Mesenchymal stem cell (in vitro differentiated cells and primary cell): ENCODE measurements at regions not wholly inside any gene's neighbourhood (a gene's known extent, or its start where the extent isn't known, plus 50 kb on each side); places are given as distances from the start of the nearest gene placed in this dataset.

Experiments used
- DNase-seq: peaks from one replicate; pipeline ENCODE4 v3.0.0-alpha.2; 2013
- H2AFZ ChIP-seq: one replicate; pipeline ENCODE4 v1.6.1; 2013; ENCODE audit warnings: low read depth, mild to moderate bottlenecking, control low read depth, inconsistent platforms, low read length, moderate library complexity
- H2AK5ac ChIP-seq: 2 replicates; pipeline ENCODE4 v1.6.1; 2013; ENCODE audit warnings: low read length, moderate library complexity, mild to moderate bottlenecking, inconsistent platforms; ENCODE audit not compliant: severe bottlenecking
- H2BK120ac ChIP-seq: one replicate; pipeline ENCODE4 v1.6.1; 2013; ENCODE audit warnings: low read depth, mild to moderate bottlenecking, inconsistent platforms, low read length, moderate library complexity
- H2BK12ac ChIP-seq, 2 experiments: one replicate each; pipeline ENCODE4 v1.6.1; 2013; ENCODE audit warnings: inconsistent platforms in 2 of 2, low read length in 2 of 2, mild to moderate bottlenecking in 2 of 2, moderate library complexity in 2 of 2, control low read depth in 1 of 2
- H2BK15ac ChIP-seq: one replicate; pipeline ENCODE4 v1.6.1; 2013; ENCODE audit warnings: mild to moderate bottlenecking, low read depth, inconsistent platforms; ENCODE audit not compliant: poor library complexity, severe bottlenecking
- H2BK5ac ChIP-seq: 2 replicates; pipeline ENCODE4 v1.6.1; 2013; ENCODE audit warnings: low read depth, mild to moderate bottlenecking, low read length, control low read depth, inconsistent platforms; ENCODE audit not compliant: poor library complexity, severe bottlenecking
- H3K14ac ChIP-seq, 2 experiments: one replicate each; pipeline ENCODE4 v1.6.1; 2013; ENCODE audit warnings: inconsistent platforms in 2 of 2, low read length in 2 of 2, control low read depth in 1 of 2, mild to moderate bottlenecking in 1 of 2, moderate library complexity in 1 of 2
- H3K18ac ChIP-seq, 2 experiments: one replicate each; pipeline ENCODE4 v1.6.1; 2013; ENCODE audit warnings: inconsistent platforms in 2 of 2, low read length in 2 of 2, control low read depth in 1 of 2, low read depth in 1 of 2, mild to moderate bottlenecking in 1 of 2
- H3K23ac ChIP-seq, 2 experiments: one replicate each; pipeline ENCODE4 v1.6.1; 2013; ENCODE audit warnings: inconsistent platforms in 2 of 2, low read length in 2 of 2, mild to moderate bottlenecking in 2 of 2, moderate library complexity in 2 of 2, control low read depth in 1 of 2
- H3K27ac ChIP-seq: 2 replicates; pipeline ENCODE4 v1.5.1; 2013; ENCODE audit warnings: mild to moderate bottlenecking, moderate library complexity, low read length, control low read depth, inconsistent platforms; ENCODE audit not compliant: poor library complexity, severe bottlenecking
- H3K27me3 ChIP-seq, 2 experiments: 2 replicates each; pipeline versions ENCODE4 v1.6.1 to v1.7.0; 2013; ENCODE audit warnings: low read length in 2 of 2, mild to moderate bottlenecking in 2 of 2, moderate library complexity in 2 of 2, control low read depth in 1 of 2, inconsistent platforms in 1 of 2; ENCODE audit not compliant: control insufficient read depth in 1 of 2, insufficient read depth in 1 of 2
- H3K36me3 ChIP-seq, 2 experiments: 2 replicates each; pipeline versions ENCODE4 v1.6.1 to v1.7.0; 2013; ENCODE audit warnings: low read length in 2 of 2, control low read depth in 1 of 2, inconsistent platforms in 1 of 2, low read depth in 1 of 2, mild to moderate bottlenecking in 1 of 2; ENCODE audit not compliant: insufficient read depth in 2 of 2, control insufficient read depth in 1 of 2
- H3K4ac ChIP-seq, 2 experiments: one replicate each; pipeline ENCODE4 v1.6.1; 2013; ENCODE audit warnings: inconsistent platforms in 2 of 2, low read length in 2 of 2, mild to moderate bottlenecking in 2 of 2, moderate library complexity in 2 of 2, control low read depth in 1 of 2, low read depth in 1 of 2
- H3K4me1 ChIP-seq: 2 replicates; pipeline ENCODE4 v1.6.1; 2013; ENCODE audit warnings: low read depth, low read length, control low read depth; ENCODE audit not compliant: control insufficient read depth, insufficient read depth
- H3K4me2 ChIP-seq: 2 replicates; pipeline ENCODE4 v1.6.1; 2013; ENCODE audit warnings: low read length, mild to moderate bottlenecking, inconsistent platforms; ENCODE audit not compliant: poor library complexity, severe bottlenecking
- H3K4me3 ChIP-seq, 2 experiments: 2 replicates each; pipeline versions ENCODE4 v1.5.1 to v1.7.0; 2013; ENCODE audit warnings: low read length in 2 of 2, mild to moderate bottlenecking in 2 of 2, control low read depth in 1 of 2, low read depth in 1 of 2; ENCODE audit not compliant: insufficient read depth in 1 of 2
- H3K79me1 ChIP-seq: replicated peaks from 2 replicates; pipeline ENCODE4 v1.6.1; 2013; ENCODE audit warnings: mild to moderate bottlenecking, control low read depth, low read length, inconsistent platforms; ENCODE audit not compliant: poor library complexity, severe bottlenecking
- H3K9ac ChIP-seq: 2 replicates; pipeline ENCODE4 v1.7.0; 2013; ENCODE audit warnings: mild to moderate bottlenecking, low read length, moderate library complexity
- H3K9me3 ChIP-seq: 2 replicates; pipeline ENCODE4 v1.7.0; 2013; ENCODE audit warnings: mild to moderate bottlenecking, low read length; ENCODE audit not compliant: control insufficient read depth
- H4K8ac ChIP-seq: one replicate; pipeline ENCODE4 v1.6.1; 2013; ENCODE audit warnings: inconsistent platforms, mild to moderate bottlenecking, low read length, moderate library complexity
- H4K91ac ChIP-seq: one replicate; pipeline ENCODE4 v1.6.1; 2013; ENCODE audit warnings: mild to moderate bottlenecking, low read length, inconsistent platforms
- WGBS: methylation state at CpG from one replicate; pipeline ENCODE4 v1.1.7; 2013; ENCODE audit warnings: mixed read lengths; 5-methylcytosine and 5-hydroxymethylcytosine counted together

DNA sequence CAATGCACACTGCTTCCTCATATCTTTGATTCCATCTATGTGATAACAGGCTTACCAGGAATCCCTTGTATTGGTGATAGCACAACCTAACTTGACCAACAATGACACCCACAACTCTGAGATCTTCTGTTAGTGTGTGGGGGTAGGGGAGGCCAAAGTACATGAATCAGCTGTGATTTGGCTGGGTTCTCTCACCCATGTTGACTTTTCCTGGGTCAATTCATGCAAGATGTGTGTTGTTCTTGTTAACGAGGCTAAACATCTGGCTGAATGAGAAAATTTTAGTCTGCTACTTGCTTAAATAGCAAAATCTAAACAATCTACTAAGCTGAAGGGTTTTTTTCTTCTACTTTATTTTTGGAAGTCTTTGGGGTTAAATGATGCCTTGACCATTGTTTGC is 341.2 kb upstream of the SLC14A2 start:
- no peaks in the 10 kb centered on the region for H3K27me3 ChIP-seq
- DNase-seq, result no peak
- H3K23ac ChIP-seq, result no peak overlapping the region
- H3K18ac ChIP-seq, result no peak overlapping the region
- H3K79me1 ChIP-seq, result no peaks in the 10 kb centered on the region
- H2BK15ac ChIP-seq, result no peak overlapping the region
- H3K27ac ChIP-seq, result no peak overlapping the region
- no peaks in the 10 kb centered on the region for H3K4me1 ChIP-seq
- no peak overlapping the region for H2BK120ac ChIP-seq
- no peak overlapping the region for H2AK5ac ChIP-seq
- no peak overlapping the region for H3K9ac ChIP-seq
- H2BK5ac ChIP-seq, result no peak overlapping the region
- H2AFZ ChIP-seq, result no peak overlapping the region
- no peak overlapping the region for H3K4ac ChIP-seq
- H2BK12ac ChIP-seq, result no peak overlapping the region
- no peaks in the 10 kb centered on the region for H3K36me3 ChIP-seq
- no peak overlapping the region for H3K14ac ChIP-seq
- no CpG with 5 or more reads among the region's 1 CpG for WGBS
- no peak overlapping the region for H4K8ac ChIP-seq
- no peak overlapping the region for H3K4me2 ChIP-seq
- H4K91ac ChIP-seq, result no peak overlapping the region
- H3K9me3 ChIP-seq, result peaks cover 7% of the 10 kb centered on the region
- H3K4me3 ChIP-seq, result no peak overlapping the region

DNA sequence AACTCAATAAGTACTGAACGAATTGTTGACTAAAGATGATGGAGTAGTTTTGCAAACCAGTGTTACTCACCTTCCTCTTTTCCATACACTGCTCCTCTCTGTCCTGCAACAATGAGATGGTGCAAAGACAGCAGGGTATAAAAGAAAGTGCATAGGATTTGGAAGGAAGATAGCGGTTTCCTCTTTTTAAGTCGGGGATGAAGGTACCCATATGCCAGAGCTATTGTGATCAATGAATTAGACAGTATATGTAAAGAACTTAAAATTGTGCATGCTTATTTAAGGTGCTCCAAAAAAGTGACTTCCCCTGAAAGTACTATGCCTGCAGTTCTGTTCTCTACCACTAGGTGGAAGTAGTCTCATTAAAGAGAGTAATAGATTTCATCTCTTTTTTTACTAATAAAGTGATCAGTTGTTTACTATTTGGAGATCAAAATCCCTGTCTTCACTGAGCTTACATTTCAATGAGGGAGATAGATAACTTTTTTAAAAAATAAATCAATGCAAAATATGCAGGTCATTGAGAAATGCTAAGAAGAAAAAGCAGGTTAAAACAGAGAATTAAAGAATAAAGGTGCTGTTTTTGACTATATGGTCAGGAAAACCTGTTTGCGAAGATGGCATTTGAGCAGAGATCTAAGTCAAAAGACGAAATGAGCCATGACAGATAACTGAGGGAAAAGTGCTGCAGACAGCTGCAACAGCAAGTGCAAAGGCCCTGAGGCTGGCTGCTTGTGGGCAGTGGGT is 339.7 kb upstream of the SLC14A2 start:
- no peak overlapping the region for H4K8ac ChIP-seq
- no peaks in the 10 kb centered on the region for H3K36me3 ChIP-seq
- no peak overlapping the region for H4K91ac ChIP-seq
- no peak overlapping the region for H2AFZ ChIP-seq
- no peak overlapping the region for H2AK5ac ChIP-seq
- no peak overlapping the region for H2BK15ac ChIP-seq
- peaks cover 0 to 3% of the 10 kb centered on the region in 2 experiments for H3K27me3 ChIP-seq
- no peak overlapping the region for H3K4me2 ChIP-seq
- no peak overlapping the region for H3K27ac ChIP-seq
- no peak overlapping the region for H3K9ac ChIP-seq
- H2BK12ac ChIP-seq, result no peak overlapping the region
- H3K4ac ChIP-seq, result no peak overlapping the region
- H2BK120ac ChIP-seq, result no peak overlapping the region
- H2BK5ac ChIP-seq, result no peak overlapping the region
- H3K23ac ChIP-seq, result no peak overlapping the region
- H3K9me3 ChIP-seq, result peaks cover 7% of the 10 kb centered on the region
- H3K18ac ChIP-seq, result no peak overlapping the region
- peaks cover 6% of the 10 kb centered on the region for H3K4me1 ChIP-seq
- H3K14ac ChIP-seq, result no peak overlapping the region
- DNase-seq, result no peak
- 76% methylated on average over 4 of the region's 5 CpGs for WGBS
- H3K79me1 ChIP-seq, result no peaks in the 10 kb centered on the region
- no peak overlapping the region for H3K4me3 ChIP-seq

DNA sequence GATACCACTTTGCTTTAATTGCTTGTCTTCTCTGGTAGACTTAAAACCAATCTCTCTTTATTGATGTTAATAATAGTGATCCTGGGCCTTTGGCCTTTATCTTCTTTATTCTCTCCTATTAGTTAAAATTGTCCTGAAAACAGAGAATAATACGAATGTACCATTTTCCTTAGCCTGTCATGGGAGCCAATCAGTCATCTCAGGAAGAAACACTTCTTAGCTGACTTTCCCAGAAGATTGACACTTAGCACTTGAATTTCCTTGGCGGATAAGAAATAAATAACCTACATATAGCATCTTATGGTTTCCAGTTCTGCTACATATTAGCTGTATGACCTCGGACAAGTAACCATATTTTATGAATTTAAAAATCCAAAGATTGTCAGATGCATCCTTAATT is 338.4 kb upstream of the SLC14A2 start:
- Histone ChIP-seq H3K4me1 (peaks cover 6% of the 10 kb centered on the region), H3K9ac (no peak overlapping the region), H2BK15ac (no peak overlapping the region), H3K9me3 (peaks cover 7% of the 10 kb centered on the region), H4K8ac (no peak overlapping the region), H3K36me3 (no peaks in the 10 kb centered on the region), H3K4me3 (no peak overlapping the region), H3K14ac (no peak overlapping the region), H3K27ac (no peak overlapping the region), H3K4ac (no peak overlapping the region), H2BK12ac (no peak overlapping the region), H2AFZ (no peak overlapping the region), H3K27me3 (peaks cover 0 to 3% of the 10 kb centered on the region in 2 experiments), H3K4me2 (no peak overlapping the region), H3K79me1 (no peaks in the 10 kb centered on the region), H4K91ac (no peak overlapping the region), H3K23ac (no peak overlapping the region), H2BK5ac (no peak overlapping the region), H3K18ac (no peak overlapping the region), H2AK5ac (no peak overlapping the region), H2BK120ac (no peak overlapping the region)
- no peak for DNase-seq
- 79% methylated on average over 3 of the region's 3 CpGs for WGBS

DNA sequence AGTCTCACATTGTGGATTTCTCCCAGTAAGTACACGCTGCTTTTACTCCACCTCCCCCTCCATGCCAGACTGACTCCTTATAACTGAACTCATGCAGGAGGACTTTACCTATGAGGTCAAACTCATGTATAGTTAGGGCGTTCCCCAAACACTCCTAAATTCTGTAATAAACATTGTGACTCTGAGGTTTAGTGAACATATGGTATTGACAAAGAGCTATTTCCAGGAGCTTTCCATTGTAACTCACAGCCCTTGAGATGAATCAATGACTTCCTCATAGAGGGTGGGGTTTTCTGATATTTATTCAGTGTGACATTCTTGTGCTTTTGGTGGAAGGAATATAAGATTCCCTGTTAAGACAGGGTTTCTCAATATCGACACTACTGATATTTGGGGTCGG is 337.4 kb upstream of the SLC14A2 start:
- Histone ChIP-seq H2BK5ac (no peak overlapping the region), H3K4ac (no peak overlapping the region), H3K14ac (no peak overlapping the region), H4K8ac (no peak overlapping the region), H3K4me1 (peaks cover 6% of the 10 kb centered on the region), H3K23ac (no peak overlapping the region), H3K9me3 (peaks cover 7% of the 10 kb centered on the region), H2BK15ac (no peak overlapping the region), H3K18ac (no peak overlapping the region), H2BK12ac (no peak overlapping the region), H3K27me3 (peaks cover 0 to 3% of the 10 kb centered on the region in 2 experiments), H3K27ac (no peak overlapping the region), H3K79me1 (no peaks in the 10 kb centered on the region), H3K36me3 (no peaks in the 10 kb centered on the region), H2AK5ac (no peak overlapping the region), H3K4me2 (no peak overlapping the region), H2AFZ (no peak overlapping the region), H3K4me3 (no peak overlapping the region), H3K9ac (no peak overlapping the region), H4K91ac (no peak overlapping the region), H2BK120ac (no peak overlapping the region)
- DNase-seq, result no peak
- WGBS, result 97% methylated on average over 3 of the region's 4 CpGs
